Large intestine (tissue), 3 donors: ENCODE measurements at regions not wholly inside any gene's neighbourhood (a gene's known extent, or its start where the extent isn't known, plus 50 kb on each side); places are given as distances from the start of the nearest gene placed in this dataset.

Source experiments
- DNase-seq, 2 donors: peaks; one replicate each; pipeline versions ENCODE4 v3.0.0 to v3.0.0-alpha.2; 2013
- H3K27ac ChIP-seq: one replicate; pipeline ENCODE4 v1.5.1; 2013; ENCODE audit warnings: low read length
- H3K27me3 ChIP-seq: 2 replicates; pipeline ENCODE4 v1.6.1; 2013; ENCODE audit warnings: low read length; ENCODE audit not compliant: control insufficient read depth, insufficient read depth
- H3K36me3 ChIP-seq: 2 replicates; pipeline ENCODE4 v1.6.1; 2013; ENCODE audit warnings: low read length; ENCODE audit not compliant: control insufficient read depth, insufficient read depth
- H3K4me1 ChIP-seq: one replicate; pipeline ENCODE4 v1.6.1; 2013; ENCODE audit warnings: low read length; ENCODE audit not compliant: control insufficient read depth, insufficient read depth
- H3K4me3 ChIP-seq: one replicate; pipeline ENCODE4 v1.5.1; 2013; ENCODE audit warnings: low read length
- H3K9me3 ChIP-seq: one replicate; pipeline ENCODE4 v1.6.1; 2013; ENCODE audit warnings: mild to moderate bottlenecking, low read depth, low read length, moderate library complexity; ENCODE audit not compliant: control insufficient read depth
- WGBS: methylation state at CpG from one replicate; pipeline ENCODE4 v1.1.5; 2013; ENCODE audit warnings: low lambda C conversion rate; ENCODE audit not compliant: insufficient coverage; 5-methylcytosine and 5-hydroxymethylcytosine counted together

DNA sequence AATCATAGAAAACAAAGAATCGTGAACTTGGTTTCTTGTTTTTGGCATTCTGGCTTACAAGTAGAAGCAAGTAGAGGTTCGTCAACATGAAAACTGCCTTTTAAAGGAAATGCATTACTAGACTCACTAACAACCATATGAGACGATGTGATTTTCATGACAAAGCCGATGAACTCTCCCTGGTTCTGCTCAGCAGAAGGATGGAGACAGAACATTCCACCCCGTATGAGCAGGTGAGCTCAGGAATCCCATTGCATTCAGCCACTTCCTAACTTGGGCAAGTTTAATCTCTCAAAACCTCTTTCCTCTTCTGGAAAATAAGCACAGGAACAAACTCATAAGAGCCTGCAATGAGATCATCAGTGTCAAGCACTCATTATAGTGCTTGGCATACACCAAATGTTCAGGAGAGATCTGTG is 57.4 kb upstream of the SVIL start:
- H3K4me3 ChIP-seq: no peak overlapping the region
- H3K4me1 ChIP-seq: no peaks in the 10 kb centered on the region
- WGBS: no CpG with 5 or more reads among the region's 5 CpGs
- DNase-seq: no peak
- no peaks in the 10 kb centered on the region for H3K36me3 ChIP-seq
- H3K9me3 ChIP-seq: peaks cover 5% of the 10 kb centered on the region
- no peaks in the 10 kb centered on the region for H3K27me3 ChIP-seq
- H3K27ac ChIP-seq: peak overlapping the region; percentile 8

- DNase-seq: peak in 1 of 2 donors; percentile 22
- Histone ChIP-seq H3K4me1 (no peaks in the 10 kb centered on the region), H3K36me3 (no peaks in the 10 kb centered on the region), H3K27me3 (no peaks in the 10 kb centered on the region), H3K4me3 (no peak overlapping the region), H3K27ac (peak overlapping the region; percentile 8), H3K9me3 (peaks cover 3% of the 10 kb centered on the region)
- no CpG with 5 or more reads among the region's 5 CpGs for WGBS
These were observed 56.8 kb upstream of the SVIL start for GRCh38 chr10:29691564-29692072.

GRCh38 chr10:29689001-29689400 is 54.2 kb upstream of the SVIL start:
- Histone ChIP-seq H3K27me3 (no peaks in the 10 kb centered on the region), H3K36me3 (peaks cover 13% of the 10 kb centered on the region), H3K9me3 (no peaks in the 10 kb centered on the region), H3K4me3 (no peak overlapping the region), H3K27ac (no peak overlapping the region), H3K4me1 (no peaks in the 10 kb centered on the region)
- WGBS: no CpG with 5 or more reads among the region's 7 CpGs
- DNase-seq: no peak

GRCh38 chr10:29688230-29688661 is 53.5 kb upstream of the SVIL start:
- 40% methylated on average over 1 of the region's 7 CpGs for WGBS
- Histone ChIP-seq H3K4me1 (no peaks in the 10 kb centered on the region), H3K4me3 (no peak overlapping the region), H3K36me3 (peaks cover 18% of the 10 kb centered on the region), H3K27me3 (no peaks in the 10 kb centered on the region), H3K27ac (no peak overlapping the region), H3K9me3 (no peaks in the 10 kb centered on the region)
- peak in 1 of 2 donors; percentile 17 for DNase-seq

DNA sequence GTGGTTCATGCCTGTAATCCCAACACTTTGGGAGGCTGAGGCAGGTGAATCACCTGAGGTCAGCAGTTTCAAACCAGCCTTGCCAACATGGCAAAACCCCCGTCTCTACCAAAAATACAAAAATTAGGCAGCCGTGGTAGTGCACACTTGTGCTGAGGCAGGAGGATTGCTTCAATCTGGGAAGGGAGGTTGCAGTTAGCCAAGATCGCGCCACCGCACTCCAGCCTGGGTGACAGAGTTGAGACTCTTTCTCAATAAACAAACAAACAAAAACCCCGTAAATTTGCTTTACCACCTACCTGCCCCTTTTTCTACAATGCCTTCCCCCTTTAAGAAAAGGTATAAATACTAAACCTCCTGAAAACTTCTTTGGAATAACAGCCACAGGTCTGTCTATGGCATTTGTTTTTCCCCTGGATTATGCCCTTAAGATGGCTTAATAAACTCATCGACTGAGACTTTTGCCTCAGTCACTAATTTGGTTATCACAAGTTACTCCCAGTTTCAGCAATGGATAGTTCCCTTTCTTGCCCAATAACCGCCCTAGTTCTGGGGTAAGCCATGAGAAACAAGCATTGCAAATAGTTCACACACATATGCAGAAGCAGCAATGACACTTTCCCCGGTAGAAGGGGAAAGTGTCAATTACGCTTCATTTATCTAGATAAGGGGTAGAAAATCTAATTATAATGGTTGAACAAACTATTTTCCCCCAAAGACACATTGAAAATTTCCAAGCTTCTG is 52.8 kb upstream of the SVIL start:
- Histone ChIP-seq H3K27ac (no peak overlapping the region), H3K4me3 (no peak overlapping the region), H3K4me1 (no peaks in the 10 kb centered on the region), H3K9me3 (no peaks in the 10 kb centered on the region), H3K36me3 (peaks cover 19% of the 10 kb centered on the region), H3K27me3 (no peaks in the 10 kb centered on the region)
- no peak for DNase-seq
- no CpG with 5 or more reads among the region's 10 CpGs for WGBS

DNA sequence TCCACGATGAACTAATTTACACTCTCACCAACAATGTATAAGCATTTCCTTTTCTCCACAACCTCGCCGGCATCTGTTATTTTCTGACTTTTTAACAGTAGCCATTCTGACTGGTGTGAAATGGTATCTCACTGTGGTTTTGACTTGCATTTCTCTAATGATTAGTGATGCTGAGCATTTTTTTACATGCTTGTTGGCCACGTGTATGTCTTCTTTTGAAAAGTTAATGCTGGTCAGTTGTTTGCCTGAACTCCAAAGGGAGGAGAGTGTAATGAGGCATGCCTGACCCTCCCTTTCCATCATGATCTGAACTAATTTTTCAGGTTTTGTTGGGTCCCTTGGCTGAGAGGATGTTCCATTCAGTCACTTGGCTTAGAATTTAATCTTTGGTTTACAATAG is 50.7 kb upstream of the SVIL start:
- Histone ChIP-seq H3K27me3 (no peaks in the 10 kb centered on the region), H3K9me3 (no peaks in the 10 kb centered on the region), H3K27ac (no peak overlapping the region), H3K36me3 (peaks cover 23% of the 10 kb centered on the region), H3K4me3 (no peak overlapping the region), H3K4me1 (no peaks in the 10 kb centered on the region)
- WGBS: 93% methylated on average over 2 of the region's 4 CpGs
- DNase-seq: no peak
